ENCODE measurements at regions not wholly inside any gene's neighbourhood (a gene's known extent, or its start where the extent isn't known, plus 50 kb on each side); places are given as distances from the start of the nearest gene placed in this dataset.

DNA sequence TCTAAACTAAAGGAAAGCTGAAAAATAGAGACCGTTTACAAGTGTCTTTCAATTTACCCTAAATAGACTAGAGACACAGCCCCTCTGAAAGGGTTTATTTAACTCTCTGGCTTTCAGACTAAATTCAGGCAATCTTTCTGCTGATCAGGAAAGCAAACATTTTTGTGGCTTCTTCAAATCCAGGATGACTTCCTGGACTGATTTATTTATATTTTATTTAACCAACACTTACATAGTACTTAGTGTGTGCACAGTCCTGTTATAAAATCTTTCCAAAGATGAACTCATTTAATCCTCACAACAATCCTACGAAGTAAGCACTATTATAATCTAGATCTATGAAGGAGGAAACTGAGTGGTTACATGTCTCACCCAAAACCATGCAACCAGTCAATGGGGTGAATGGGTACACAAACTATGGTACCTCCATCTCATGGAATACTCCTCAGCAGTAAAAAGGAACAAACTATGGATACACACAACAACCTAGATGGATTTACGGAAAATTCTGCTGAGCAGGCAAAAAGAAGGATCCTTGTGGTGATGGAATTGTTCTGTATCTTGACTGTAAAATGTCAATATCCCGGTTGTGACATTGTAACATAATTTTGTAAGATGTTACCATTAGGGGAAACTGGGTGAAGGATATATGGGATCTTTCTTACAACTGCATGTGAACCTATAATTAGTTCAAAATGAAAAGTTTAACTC lies 64.1 kb upstream of the MAMLD1 start:
- TF ChIP-seq, protein P1, sequence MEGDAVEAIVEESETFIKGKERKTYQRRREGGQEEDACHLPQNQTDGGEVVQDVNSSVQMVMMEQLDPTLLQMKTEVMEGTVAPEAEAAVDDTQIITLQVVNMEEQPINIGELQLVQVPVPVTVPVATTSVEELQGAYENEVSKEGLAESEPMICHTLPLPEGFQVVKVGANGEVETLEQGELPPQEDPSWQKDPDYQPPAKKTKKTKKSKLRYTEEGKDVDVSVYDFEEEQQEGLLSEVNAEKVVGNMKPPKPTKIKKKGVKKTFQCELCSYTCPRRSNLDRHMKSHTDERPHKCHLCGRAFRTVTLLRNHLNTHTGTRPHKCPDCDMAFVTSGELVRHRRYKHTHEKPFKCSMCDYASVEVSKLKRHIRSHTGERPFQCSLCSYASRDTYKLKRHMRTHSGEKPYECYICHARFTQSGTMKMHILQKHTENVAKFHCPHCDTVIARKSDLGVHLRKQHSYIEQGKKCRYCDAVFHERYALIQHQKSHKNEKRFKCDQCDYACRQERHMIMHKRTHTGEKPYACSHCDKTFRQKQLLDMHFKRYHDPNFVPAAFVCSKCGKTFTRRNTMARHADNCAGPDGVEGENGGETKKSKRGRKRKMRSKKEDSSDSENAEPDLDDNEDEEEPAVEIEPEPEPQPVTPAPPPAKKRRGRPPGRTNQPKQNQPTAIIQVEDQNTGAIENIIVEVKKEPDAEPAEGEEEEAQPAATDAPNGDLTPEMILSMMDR (IDR thresholded peaks at IDR 0.05; ENCODE audit: poor library complexity), result no peak
- TF ChIP-seq EZH2 (IDR thresholded peaks at IDR 0.05; ENCODE audit: borderline replicate concordance) (no peak), EZH2phosphoT487 (IDR thresholded peaks at IDR 0.05; ENCODE audit: low read depth, severe bottlenecking, unreplicated experiment) (no peak)
